Activated T-helper 9 cell treated with anti-CD3 and anti-CD28 coated beads, Interleukin-2, amount 50 U/mL, for 16 hours (primary cell): ENCODE measurements at regions not wholly inside any gene's neighbourhood (a gene's known extent, or its start where the extent isn't known, plus 50 kb on each side); places are given as distances from the start of the nearest gene placed in this dataset.

Experiments
- DNase-seq: peaks from one replicate; pipeline ENCODE4 v3.0.0-alpha.2; 2020; ENCODE audit warnings: low read depth

GRCh38 chr3:31004025-31004678, 109.7 kb upstream of the GADL1 start:
- DNase-seq = no peak

GRCh38 chr3:31008994-31009393, 114.5 kb upstream of the GADL1 start:
- no peak for DNase-seq

GRCh38 chr3:31009881-31010280, 115.4 kb upstream of the GADL1 start:
- no peak for DNase-seq

GRCh38 chr3:31010491-31010890, 116.0 kb upstream of the GADL1 start:
- DNase-seq = no peak

- DNase-seq = no peak
Observed at GRCh38 chr3:31011380-31011779, 116.9 kb upstream of the GADL1 start.

- DNase-seq = no peak
Observed at GRCh38 chr3:31013090-31013489, 118.6 kb upstream of the GADL1 start.

- no peak for DNase-seq
Observed at GRCh38 chr3:31013843-31014242, 119.4 kb upstream of the GADL1 start.

GRCh38 chr3:31014317-31015040, 120.0 kb upstream of the GADL1 start:
- no peak for DNase-seq

- no peak for DNase-seq
Observed at GRCh38 chr3:31016196-31016595, 121.7 kb upstream of the GADL1 start.

- DNase-seq = no peak
Observed at GRCh38 chr3:31022716-31023115, 128.3 kb upstream of the GADL1 start.

- no peak for DNase-seq
Observed at GRCh38 chr3:31025541-31025940, 131.1 kb upstream of the GADL1 start.

GRCh38 chr3:31027191-31027761, 132.8 kb upstream of the GADL1 start:
- no peak for DNase-seq

GRCh38 chr3:31027914-31028313, 133.5 kb upstream of the GADL1 start:
- no peak for DNase-seq

- no peak for DNase-seq
Observed at GRCh38 chr3:31028766-31029165, 134.3 kb upstream of the GADL1 start.

GRCh38 chr3:31029706-31030105, 135.2 kb upstream of the GADL1 start:
- no peak for DNase-seq

GRCh38 chr3:31035681-31036080, 141.2 kb upstream of the GADL1 start:
- DNase-seq = no peak

- no peak for DNase-seq
Observed at GRCh38 chr3:31038086-31038739, 143.8 kb upstream of the GADL1 start.

GRCh38 chr3:31039145-31039544, 144.7 kb upstream of the GADL1 start:
- DNase-seq = no peak

- DNase-seq = no peak
Observed at GRCh38 chr3:31041161-31041978, 146.9 kb upstream of the GADL1 start.

GRCh38 chr3:31043184-31043819, 148.8 kb upstream of the GADL1 start:
- no peak for DNase-seq

- DNase-seq = no peak
Observed at GRCh38 chr3:31047673-31048072, 153.2 kb upstream of the GADL1 start.

GRCh38 chr3:31048143-31048542, 153.7 kb upstream of the GADL1 start:
- no peak for DNase-seq
